ENCODE measurements at regions not wholly inside any gene's neighbourhood (a gene's known extent, or its start where the extent isn't known, plus 50 kb on each side); places are given as distances from the start of the nearest gene placed in this dataset.
"Not testable (repeated sequence)": the region's sequence is repeated elsewhere in the genome, so short reads cannot be mapped to it uniquely, and the experiment has no call there.

GRCh38 chr6:168369786-168370185, 50.2 kb upstream of the DACT2 start:
- DNase-seq, result no peak

GRCh38 chr6:168370310-168370991, 50.9 kb upstream of the DACT2 start:
- peak; percentile 65 for DNase-seq

- no peak for DNase-seq
These were observed 51.6 kb upstream of the DACT2 start for GRCh38 chr6:168371185-168371584.

GRCh38 chr6:168371618-168371980, 52.0 kb upstream of the DACT2 start:
- no peak for DNase-seq

GRCh38 chr6:168371981-168372711, 52.6 kb upstream of the DACT2 start:
- no peak for DNase-seq

GRCh38 chr6:168372889-168373288, 53.3 kb upstream of the DACT2 start:
- DNase-seq, result no peak

GRCh38 chr6:168373389-168373788, 53.8 kb upstream of the DACT2 start:
- no peak for DNase-seq

GRCh38 chr6:168374051-168374502, 54.5 kb upstream of the DACT2 start:
- no peak for DNase-seq

- DNase-seq, result no peak
These were observed 55.0 kb upstream of the DACT2 start for GRCh38 chr6:168374541-168375071.

- no peak for DNase-seq
These were observed 56.5 kb upstream of the DACT2 start for GRCh38 chr6:168376120-168376519.

- no peak for DNase-seq
These were observed 57.4 kb upstream of the DACT2 start for GRCh38 chr6:168376811-168377483.

- no peak for DNase-seq
These were observed 57.9 kb upstream of the DACT2 start for GRCh38 chr6:168377484-168377855.

- DNase-seq, result no peak
These were observed 58.6 kb upstream of the DACT2 start for GRCh38 chr6:168377856-168378832.

- not testable (repeated sequence) for DNase-seq
These were observed 60.0 kb upstream of the DACT2 start for GRCh38 chr6:168379579-168379978.

- not testable (repeated sequence) for DNase-seq
These were observed 60.6 kb upstream of the SMOC2 start for GRCh38 chr6:168380166-168380955.

- DNase-seq, result no peak
These were observed 59.9 kb upstream of the SMOC2 start for GRCh38 chr6:168380956-168381605.

GRCh38 chr6:168381726-168382458, 59.1 kb upstream of the SMOC2 start:
- DNase-seq, result no peak

- no peak for DNase-seq
These were observed 57.7 kb upstream of the SMOC2 start for GRCh38 chr6:168383062-168383854.
